HEK293T (cell line): ENCODE measurements at regions not wholly inside any gene's neighbourhood (a gene's known extent, or its start where the extent isn't known, plus 50 kb on each side); places are given as distances from the start of the nearest gene placed in this dataset.
"Not testable (repeated sequence)": the region's sequence is repeated elsewhere in the genome, so short reads cannot be mapped to it uniquely, and the experiment has no call there.

Source experiments
- CTCF ChIA-PET: fragments of 350-600 bp; formaldehyde crosslinking; extraction: SDS; loops from one replicate; lab custom pipeline; 2021; ENCODE audit warnings: antibody characterized with exemption, inconsistent platforms; lab: Yijun Ruan, JAX
- POLR2A ChIA-PET: fragments of 350-600 bp; formaldehyde crosslinking; extraction: SDS; loops from one replicate; lab custom pipeline; 2020; ENCODE audit warnings: antibody characterized with exemption, inconsistent platforms; lab: Yijun Ruan, JAX
- DNase-seq: peaks from one replicate; pipeline ENCODE4 v3.0.0; 2012; ENCODE audit warnings: mixed read lengths; ENCODE audit errors: extremely low spot score
- ARNT ChIP-seq: fragments of 450-650 bp; IDR thresholded peaks from 2 replicates; pipeline ENCODE4 v1.6.1; 2017; ENCODE audit warnings: mild to moderate bottlenecking
- BHLHE40 ChIP-seq: fragments of 450-650 bp; IDR thresholded peaks from 2 replicates; pipeline ENCODE4 v1.6.1; 2016; ENCODE audit warnings: mild to moderate bottlenecking, moderate library complexity, borderline replicate concordance
- CTBP1 ChIP-seq: fragments of 450-650 bp; IDR thresholded peaks from 2 replicates; pipeline ENCODE4 v1.6.1; 2016; ENCODE audit warnings: borderline replicate concordance
- ELF4 ChIP-seq: fragments of 450-650 bp; IDR thresholded peaks from 2 replicates; pipeline ENCODE4 v1.6.1; 2017; ENCODE audit warnings: antibody characterized with exemption
- FOXA1 ChIP-seq: fragments of 450-650 bp; IDR thresholded peaks from 2 replicates; pipeline ENCODE4 v1.6.1; 2016; ENCODE audit warnings: mild to moderate bottlenecking
- FOXK2 ChIP-seq: fragments of 450-650 bp; IDR thresholded peaks from 2 replicates; pipeline ENCODE4 v1.6.1; 2016; ENCODE audit warnings: mild to moderate bottlenecking
- FOXM1 ChIP-seq: fragments of 450-650 bp; IDR thresholded peaks from 2 replicates; pipeline ENCODE4 v1.6.1; 2017; ENCODE audit warnings: mild to moderate bottlenecking, borderline replicate concordance
- HDGF ChIP-seq: fragments of 450-650 bp; IDR thresholded peaks from 2 replicates; pipeline ENCODE4 v1.6.1; 2017; ENCODE audit warnings: antibody characterized with exemption, borderline replicate concordance
- LEF1 ChIP-seq: fragments of 450-650 bp; IDR thresholded peaks from 2 replicates; pipeline ENCODE4 v1.6.1; 2017; ENCODE audit warnings: mild to moderate bottlenecking, borderline replicate concordance
- NFRKB ChIP-seq: fragments of 450-650 bp; IDR thresholded peaks from 2 replicates; pipeline ENCODE4 v1.6.1; 2016; ENCODE audit warnings: mild to moderate bottlenecking, moderate library complexity
- SP1 ChIP-seq: fragments of 450-650 bp; IDR thresholded peaks from 2 replicates; pipeline ENCODE4 v1.6.1; 2017
- SUZ12 ChIP-seq: fragments of 450-650 bp; IDR thresholded peaks from 2 replicates; pipeline ENCODE4 v1.6.1; 2016; ENCODE audit warnings: mild to moderate bottlenecking
- TARDBP ChIP-seq: fragments of 450-650 bp; IDR thresholded peaks from 2 replicates; pipeline ENCODE4 v1.6.1; 2016
- ZNF384 ChIP-seq: fragments of 450-650 bp; IDR thresholded peaks from 2 replicates; pipeline ENCODE4 v1.6.1; 2016
- TF ChIP-seq, protein P1 (sequence below): fragments of 450-650 bp; IDR thresholded peaks from 2 replicates; pipeline ENCODE4 v1.6.1; 2016

DNA sequence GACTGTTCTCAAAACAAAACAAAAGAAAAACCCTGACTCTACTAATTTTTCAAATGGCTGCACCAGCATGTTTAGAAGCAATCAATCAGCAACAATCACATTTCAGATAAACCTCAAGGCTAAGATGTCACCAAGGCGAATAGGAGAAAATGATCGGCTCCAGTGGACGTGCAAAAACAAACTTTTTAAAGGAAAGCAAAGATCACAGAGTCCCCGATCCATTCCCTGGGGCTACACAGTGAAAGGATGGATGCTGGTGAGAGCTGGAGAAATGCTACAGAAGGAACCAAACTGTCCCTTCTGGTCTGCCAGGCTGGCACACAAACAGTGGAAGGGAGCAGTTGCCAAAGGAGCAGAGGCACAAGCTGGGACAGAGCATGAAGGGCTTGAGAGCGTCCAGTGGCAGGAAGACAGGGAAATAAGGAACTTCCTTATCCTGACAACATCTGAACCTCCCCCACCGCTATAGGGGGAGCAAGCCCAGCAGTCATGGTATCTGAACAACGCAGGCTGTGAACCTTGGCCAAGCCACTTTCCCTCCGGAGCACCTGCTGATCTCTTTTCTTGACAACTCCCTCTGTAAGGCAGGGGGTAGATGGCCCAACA lies 73.7 kb upstream of the HIVEP1 start:
- CTCF ChIA-PET: interaction anchor here (0.7 kb wide), 2 partner anchors 17 to 1460 kb away, joined by 3 to 4 read pairs; no protein-coding TSS in a partner anchor
- no peak for DNase-seq
- TF ChIP-seq FOXA1 (no peak), SP1 (no peak), LEF1 (no peak), CTBP1 (no peak)
- TF ChIP-seq, protein P1, sequence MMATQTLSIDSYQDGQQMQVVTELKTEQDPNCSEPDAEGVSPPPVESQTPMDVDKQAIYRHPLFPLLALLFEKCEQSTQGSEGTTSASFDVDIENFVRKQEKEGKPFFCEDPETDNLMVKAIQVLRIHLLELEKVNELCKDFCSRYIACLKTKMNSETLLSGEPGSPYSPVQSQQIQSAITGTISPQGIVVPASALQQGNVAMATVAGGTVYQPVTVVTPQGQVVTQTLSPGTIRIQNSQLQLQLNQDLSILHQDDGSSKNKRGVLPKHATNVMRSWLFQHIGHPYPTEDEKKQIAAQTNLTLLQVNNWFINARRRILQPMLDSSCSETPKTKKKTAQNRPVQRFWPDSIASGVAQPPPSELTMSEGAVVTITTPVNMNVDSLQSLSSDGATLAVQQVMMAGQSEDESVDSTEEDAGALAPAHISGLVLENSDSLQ: 0 out of 2 replicates have a peak, but pooled peaks have one; percentile 5
- POLR2A ChIA-PET: no interaction called here

DNA sequence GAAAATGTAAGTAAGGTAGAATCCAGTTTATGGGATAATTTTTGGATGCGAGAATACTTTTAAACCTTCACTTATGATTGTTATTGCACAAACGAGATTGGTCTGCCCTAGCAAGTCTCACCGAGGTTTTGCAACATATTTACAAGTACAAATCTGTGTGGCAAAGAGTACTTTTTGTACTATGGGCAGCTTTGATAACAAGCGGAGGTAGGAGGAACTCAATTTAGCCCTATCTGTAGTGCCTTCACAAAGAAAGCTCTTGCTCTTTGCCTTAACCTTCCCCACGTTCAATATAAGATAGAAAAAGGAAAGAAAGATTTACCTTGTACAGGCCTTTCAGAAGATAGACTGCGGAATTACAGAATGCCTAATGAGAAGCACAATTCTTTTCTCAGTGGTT lies 77.5 kb upstream of the HIVEP1 start:
- no peak for TF ChIP-seq LEF1
- TF ChIP-seq ARNT: no peak
- no peak for TF ChIP-seq SP1
- no peak for TF ChIP-seq ZNF384
- TF ChIP-seq CTBP1: no peak
- no peak for TF ChIP-seq FOXM1
- no peak for TF ChIP-seq BHLHE40
- ChIA-PET POLR2A (no interaction called here), CTCF (no interaction called here)
- no peak for DNase-seq

DNA sequence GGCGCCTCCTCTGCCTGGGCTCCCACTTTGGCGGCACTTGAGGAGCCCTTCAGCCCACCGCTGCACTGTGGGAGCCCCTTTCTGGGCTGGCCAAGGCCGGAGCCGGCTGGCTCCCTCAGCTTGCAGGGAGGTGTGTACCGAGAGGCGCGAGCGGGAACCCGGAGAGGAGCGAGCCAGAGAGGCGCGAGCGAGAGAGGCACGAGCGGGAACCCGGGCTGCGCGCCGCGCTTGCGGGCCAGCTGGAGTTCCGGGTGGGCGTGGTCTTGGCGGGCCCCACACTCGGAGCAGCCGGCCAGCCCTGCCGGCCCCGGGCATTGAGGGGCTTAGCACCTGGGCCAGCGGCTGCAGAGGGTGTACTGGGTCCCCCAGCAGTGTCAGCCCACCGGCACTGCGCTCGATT lies 79.2 kb upstream of the HIVEP1 start:
- DNase-seq, POLR2A ChIA-PET, CTCF ChIA-PET: not testable (repeated sequence)

DNA sequence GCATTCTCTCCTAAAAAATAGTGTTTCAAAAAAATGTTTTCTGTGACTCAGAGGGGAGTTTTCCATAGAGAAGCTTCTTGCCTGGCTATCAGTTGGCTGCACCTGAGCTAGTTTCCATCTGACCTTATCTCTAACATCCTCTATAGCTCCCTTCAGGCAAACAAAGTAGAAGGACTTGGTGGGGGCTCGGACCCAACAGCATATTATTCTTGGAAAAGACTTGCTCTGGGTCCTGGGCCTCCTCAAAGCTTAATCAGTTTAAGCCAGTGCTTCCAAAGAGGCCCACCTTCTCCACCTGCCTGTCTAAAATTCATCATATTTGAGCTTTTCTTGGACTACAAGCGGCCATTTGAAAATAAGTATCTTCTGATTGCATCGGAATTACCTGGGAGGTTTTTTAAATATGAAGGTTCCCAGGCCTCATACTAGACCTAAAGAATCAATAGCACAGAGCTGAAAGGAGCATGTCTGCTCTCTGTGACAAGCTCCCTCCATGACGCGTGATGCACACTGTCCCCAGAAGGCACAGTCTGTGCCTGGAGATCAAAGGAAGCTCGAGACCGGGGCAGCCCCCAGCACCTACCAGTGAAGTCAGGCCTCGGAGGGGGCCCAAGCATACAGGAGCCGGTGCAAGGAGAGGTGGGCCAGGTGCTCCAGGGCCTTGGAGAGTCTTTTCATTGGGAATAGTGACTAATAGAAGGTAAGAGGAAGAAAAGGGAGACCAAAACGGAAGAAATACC lies 80.6 kb upstream of the HIVEP1 start:
- DNase-seq: no peak
- TF ChIP-seq FOXK2 (no peak), FOXA1 (no peak), TARDBP (no peak), SP1 (no peak), FOXM1 (no peak), CTBP1 (no peak), HDGF (no peak), ELF4 (no peak), NFRKB (no peak), BHLHE40 (no peak), ZNF384 (no peak), SUZ12 (no peak)
- TF ChIP-seq, protein P1: no peak
- ChIA-PET POLR2A (no interaction called here), CTCF (no interaction called here)

DNA sequence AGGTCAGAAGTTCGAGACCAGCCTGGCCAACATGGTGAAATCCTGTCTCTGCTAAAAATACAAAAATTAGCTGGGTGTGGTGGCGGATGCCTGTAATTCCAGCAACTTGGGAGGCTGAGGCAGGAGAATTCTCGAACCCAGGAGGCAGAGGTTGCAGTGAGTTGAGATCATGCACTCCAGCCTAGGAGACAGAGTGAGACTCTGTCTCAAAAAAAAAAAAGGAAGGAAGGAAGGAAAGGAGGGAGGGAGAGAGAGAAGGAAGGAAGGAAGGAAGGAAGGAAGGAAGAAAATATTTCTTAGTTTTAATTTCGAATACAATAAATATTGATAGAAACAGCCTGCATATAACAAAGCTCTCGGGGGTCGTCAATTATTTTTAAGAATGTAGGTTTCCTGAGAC lies 81.3 kb upstream of the HIVEP1 start:
- CTCF ChIA-PET: interaction anchor here (1.0 kb wide), 1 partner anchor 12 kb away, joined by 3 read pairs; no protein-coding TSS in a partner anchor

DNA sequence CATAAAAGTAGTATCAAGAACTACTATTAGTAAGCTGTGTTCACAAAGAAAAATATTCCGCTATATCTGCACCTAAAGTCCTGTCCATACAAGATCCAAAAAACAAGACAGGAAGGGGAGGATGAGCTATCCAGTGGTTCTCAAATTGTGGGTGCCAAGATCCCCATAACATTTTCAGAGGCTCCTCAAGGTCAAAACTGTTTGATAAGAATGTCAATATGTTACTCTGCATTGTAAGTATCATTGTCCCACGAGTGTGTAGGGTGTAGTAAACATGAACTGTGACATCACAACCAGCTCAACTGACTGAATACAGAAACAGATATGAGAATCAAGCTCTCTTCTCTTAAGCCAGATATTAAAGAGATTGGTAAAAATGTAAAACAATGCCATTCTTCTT lies 81.9 kb upstream of the HIVEP1 start:
- CTCF ChIA-PET: interaction anchor here (1.0 kb wide), 1 partner anchor 11 kb away, joined by 3 read pairs; no protein-coding TSS in a partner anchor

More for the DNA sequence above, 81.3 kb upstream of the HIVEP1 start:
- POLR2A ChIA-PET, DNase-seq: not testable (repeated sequence)

DNA sequence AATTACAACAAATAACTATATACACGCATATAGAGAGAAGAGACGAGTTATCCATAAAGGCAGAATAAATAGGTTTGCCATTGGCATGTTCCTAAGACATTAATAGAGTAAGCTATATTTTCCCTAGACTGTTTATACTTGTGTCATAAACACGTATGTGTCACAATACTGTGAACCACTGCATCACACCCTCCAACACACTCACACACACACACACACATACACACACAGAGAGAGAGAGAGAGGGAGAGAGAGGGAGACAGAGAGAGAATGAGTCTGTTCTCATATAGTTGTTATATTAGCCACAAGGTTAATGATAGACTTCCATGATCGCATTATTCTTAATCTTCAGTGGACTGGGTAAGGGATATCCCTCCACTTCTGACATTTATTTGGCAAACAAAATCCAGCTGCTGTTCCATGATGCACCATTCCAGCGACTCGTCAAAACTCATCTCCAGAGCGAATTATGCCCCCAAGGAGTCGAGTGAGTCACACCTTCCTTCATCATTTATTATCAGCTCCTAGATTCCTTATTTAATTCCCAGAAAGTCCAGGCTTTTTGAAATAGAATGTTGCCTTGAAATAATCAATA lies 82.8 kb upstream of the HIVEP1 start:
- CTCF ChIA-PET: no interaction called here
- no peak for DNase-seq
- TF ChIP-seq FOXA1 (no peak), HDGF (no peak), ZNF384 (no peak), NFRKB (no peak)
- POLR2A ChIA-PET: no interaction called here

More for the DNA sequence above, 81.9 kb upstream of the HIVEP1 start:
- no peak for TF ChIP-seq ZNF384
- no peak for TF ChIP-seq NFRKB
- TF ChIP-seq TARDBP: no peak
- TF ChIP-seq HDGF: no peak
- no peak for TF ChIP-seq SUZ12
- no peak for TF ChIP-seq BHLHE40
- POLR2A ChIA-PET: no interaction called here
- no peak for DNase-seq
